ENCODE measurements at regions not wholly inside any gene's neighbourhood (a gene's known extent, or its start where the extent isn't known, plus 50 kb on each side); places are given as distances from the start of the nearest gene placed in this dataset.
A peak's percentile ranks its signal among the peaks of the same experiment; 100 is the strongest.

- peak; percentile 98 for DNase-seq (ENCODE audit: low read depth)
Observed at GRCh38 chr3:187954873-187955586, 198.9 kb upstream of the LPP start.

- no peak for DNase-seq (ENCODE audit: low read depth)
Observed at GRCh38 chr3:187955587-187955952, 198.4 kb upstream of the LPP start.

- DNase-seq (ENCODE audit: low read depth), result peak; percentile 55
Observed at GRCh38 chr3:187957165-187957581, 196.8 kb upstream of the LPP start.

GRCh38 chr3:187957582-187957981 is 196.4 kb upstream of the LPP start:
- no peak for DNase-seq (ENCODE audit: low read depth)

GRCh38 chr3:187958432-187959003 is 195.4 kb upstream of the LPP start:
- no peak for DNase-seq (ENCODE audit: low read depth)

GRCh38 chr3:187960820-187961219 is 193.1 kb upstream of the LPP start:
- peak; percentile 39 for DNase-seq (ENCODE audit: low read depth)

- no peak for DNase-seq (ENCODE audit: low read depth)
Observed at GRCh38 chr3:187961366-187961765, 192.6 kb upstream of the LPP start.

- DNase-seq (ENCODE audit: low read depth), result no peak
Observed at GRCh38 chr3:187963003-187963676, 190.8 kb upstream of the LPP start.

- DNase-seq (ENCODE audit: low read depth), result peak; percentile 67
Observed at GRCh38 chr3:187963677-187964385, 190.1 kb upstream of the LPP start.

- no peak for DNase-seq (ENCODE audit: low read depth)
Observed at GRCh38 chr3:187964760-187965159, 189.2 kb upstream of the LPP start.

- DNase-seq (ENCODE audit: low read depth), result no peak
Observed at GRCh38 chr3:187966096-187966495, 187.9 kb upstream of the LPP start.

GRCh38 chr3:187966636-187967406 is 187.1 kb upstream of the LPP start:
- DNase-seq (ENCODE audit: low read depth), result no peak

- DNase-seq (ENCODE audit: low read depth), result peak; percentile 79
Observed at GRCh38 chr3:187967993-187968392, 186.0 kb upstream of the LPP start.

- peak; percentile 94 for DNase-seq (ENCODE audit: low read depth)
Observed at GRCh38 chr3:187968883-187969580, 184.9 kb upstream of the LPP start.

GRCh38 chr3:187969581-187969950 is 184.4 kb upstream of the LPP start:
- DNase-seq (ENCODE audit: low read depth), result no peak

- DNase-seq (ENCODE audit: low read depth), result no peak
Observed at GRCh38 chr3:187970106-187970505, 183.9 kb upstream of the LPP start.

- DNase-seq (ENCODE audit: low read depth), result no peak
Observed at GRCh38 chr3:187971629-187972028, 182.3 kb upstream of the LPP start.

- DNase-seq (ENCODE audit: low read depth), result peak; percentile 64
Observed at GRCh38 chr3:187972454-187972853, 181.5 kb upstream of the LPP start.

- DNase-seq (ENCODE audit: low read depth), result no peak
Observed at GRCh38 chr3:187973977-187974870, 179.7 kb upstream of the LPP start.

GRCh38 chr3:187974871-187975271 is 179.1 kb upstream of the LPP start:
- DNase-seq (ENCODE audit: low read depth), result no peak

Measured in iris pigment epithelial cell (primary cell).